Keratinocyte (primary cell): ENCODE measurements at regions not wholly inside any gene's neighbourhood (a gene's known extent, or its start where the extent isn't known, plus 50 kb on each side); places are given as distances from the start of the nearest gene placed in this dataset.

Source experiments
- CTCF ChIP-seq, 3 experiments: IDR thresholded peaks in 1 of 3; conservative IDR thresholded peaks in 1 of 3; optimal IDR thresholded peaks in 1 of 3; 2 replicates in 2 of 3; 3 replicates in 1 of 3; pipeline versions ENCODE3 to v1.5.1; 2011; ENCODE audit warnings: low read length in 3 of 3, mild to moderate bottlenecking in 3 of 3, moderate library complexity in 2 of 3, control low read depth in 1 of 3, inconsistent platforms in 1 of 3; ENCODE audit not compliant: insufficient read depth in 2 of 3; ENCODE audit errors: extremely low read depth in 1 of 3
- EZH2 ChIP-seq: IDR thresholded peaks from one replicate; pipeline ENCODE4 v1.6.1; 2012; ENCODE audit warnings: inconsistent platforms, mild to moderate bottlenecking, low read length, moderate library complexity

GRCh38 chr15:31486906-31487695 lies 160.5 kb downstream of the KLF13 start:
- TF ChIP-seq CTCF (optimal IDR thresholded peaks at IDR 0.05 in 1 of 3, IDR thresholded peaks at IDR 0.05 in 1 of 3, conservative IDR thresholded peaks at IDR 0.05 in 1 of 3; ENCODE audit: extremely low read depth in 1 of 3, insufficient read depth in 2 of 3, low read length in 3 of 3) (no peak), EZH2 (no peak)
